Endothelial cell (in vitro differentiated cells): ENCODE measurements at regions not wholly inside any gene's neighbourhood (a gene's known extent, or its start where the extent isn't known, plus 50 kb on each side); places are given as distances from the start of the nearest gene placed in this dataset.

ENCODE experiments used
- DNase-seq: peaks from one replicate; pipeline ENCODE4 v3.0.0; 2021; ENCODE audit warnings: low spot score
- H3K27ac Mint-ChIP-seq: one replicate; pipeline ENCODE4 v1.8.0; 2021; ENCODE audit warnings: mixed read lengths, inconsistent platforms; ENCODE audit not compliant: unreplicated experiment
- H3K27me3 Mint-ChIP-seq: one replicate; pipeline ENCODE4 v1.8.0; 2021; ENCODE audit warnings: mild to moderate bottlenecking, moderate library complexity, mixed read lengths, inconsistent platforms; ENCODE audit not compliant: unreplicated experiment
- H3K36me3 Mint-ChIP-seq: one replicate; pipeline ENCODE4 v1.8.0; 2021; ENCODE audit warnings: mild to moderate bottlenecking, low read depth, mixed read lengths, inconsistent platforms; ENCODE audit not compliant: unreplicated experiment
- H3K4me1 Mint-ChIP-seq: one replicate; pipeline ENCODE4 v1.8.0; 2021; ENCODE audit warnings: mild to moderate bottlenecking, mixed read lengths, inconsistent platforms; ENCODE audit not compliant: unreplicated experiment
- H3K4me3 Mint-ChIP-seq: one replicate; pipeline ENCODE4 v1.8.0; 2021; ENCODE audit warnings: mild to moderate bottlenecking, mixed read lengths, inconsistent platforms; ENCODE audit not compliant: unreplicated experiment
- H3K9me3 Mint-ChIP-seq: one replicate; pipeline ENCODE4 v1.8.0; 2021; ENCODE audit warnings: mixed read lengths, inconsistent platforms; ENCODE audit not compliant: unreplicated experiment
- TF ChIP-seq, protein P1 (sequence below): fragments of 200-600 bp; sonication (generic); IDR thresholded peaks from one replicate; pipeline ENCODE4 v1.5.0; 2021; ENCODE audit warnings: antibody characterized with exemption; ENCODE audit not compliant: unreplicated experiment

DNA sequence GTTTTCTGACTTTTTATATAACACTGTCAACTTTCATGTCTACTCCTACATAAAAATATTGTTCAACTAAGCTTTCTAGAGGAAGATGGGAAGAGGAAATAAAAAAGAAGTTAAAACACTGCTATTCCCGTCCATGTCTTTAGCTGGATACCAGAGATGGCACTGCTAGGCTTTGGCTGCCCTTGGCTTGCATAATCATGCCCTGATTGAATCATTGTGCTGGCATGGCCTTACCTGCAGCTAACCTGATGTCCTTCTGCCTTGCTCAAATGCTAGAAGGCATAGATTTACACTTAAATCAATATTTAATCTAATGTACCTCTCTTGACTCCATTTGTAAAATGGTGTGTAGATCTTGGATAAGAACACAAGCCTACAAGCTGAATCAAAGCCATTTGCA, 539.7 kb upstream of the IL12A start:
- Mint-ChIP-seq H3K36me3 (no peaks in the 10 kb centered on the region), H3K4me3 (no peak overlapping the region), H3K27me3 (no peaks in the 10 kb centered on the region), H3K9me3 (no peaks in the 10 kb centered on the region), H3K27ac (no peak overlapping the region), H3K4me1 (no peaks in the 10 kb centered on the region)
- no peak for DNase-seq
- TF ChIP-seq, protein P1, sequence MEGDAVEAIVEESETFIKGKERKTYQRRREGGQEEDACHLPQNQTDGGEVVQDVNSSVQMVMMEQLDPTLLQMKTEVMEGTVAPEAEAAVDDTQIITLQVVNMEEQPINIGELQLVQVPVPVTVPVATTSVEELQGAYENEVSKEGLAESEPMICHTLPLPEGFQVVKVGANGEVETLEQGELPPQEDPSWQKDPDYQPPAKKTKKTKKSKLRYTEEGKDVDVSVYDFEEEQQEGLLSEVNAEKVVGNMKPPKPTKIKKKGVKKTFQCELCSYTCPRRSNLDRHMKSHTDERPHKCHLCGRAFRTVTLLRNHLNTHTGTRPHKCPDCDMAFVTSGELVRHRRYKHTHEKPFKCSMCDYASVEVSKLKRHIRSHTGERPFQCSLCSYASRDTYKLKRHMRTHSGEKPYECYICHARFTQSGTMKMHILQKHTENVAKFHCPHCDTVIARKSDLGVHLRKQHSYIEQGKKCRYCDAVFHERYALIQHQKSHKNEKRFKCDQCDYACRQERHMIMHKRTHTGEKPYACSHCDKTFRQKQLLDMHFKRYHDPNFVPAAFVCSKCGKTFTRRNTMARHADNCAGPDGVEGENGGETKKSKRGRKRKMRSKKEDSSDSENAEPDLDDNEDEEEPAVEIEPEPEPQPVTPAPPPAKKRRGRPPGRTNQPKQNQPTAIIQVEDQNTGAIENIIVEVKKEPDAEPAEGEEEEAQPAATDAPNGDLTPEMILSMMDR: no peak

DNA sequence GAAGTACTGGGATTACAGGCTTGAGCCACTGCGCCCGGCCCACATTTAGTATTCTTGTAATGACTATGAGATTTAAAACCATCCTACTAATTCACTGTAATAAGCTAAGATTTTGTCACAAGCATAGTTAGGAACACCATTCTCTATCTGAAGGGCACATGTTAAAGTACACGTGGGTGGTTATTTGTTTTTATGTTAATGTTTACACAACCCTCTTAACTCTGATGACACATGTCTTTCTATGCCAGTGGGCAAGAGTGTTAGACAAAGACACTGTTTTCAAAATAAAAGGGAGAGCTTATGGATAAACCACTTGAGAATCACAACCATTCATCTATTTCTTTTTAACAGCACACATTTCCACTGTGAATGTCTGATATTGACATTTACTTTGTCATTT, 537.6 kb upstream of the IL12A start:
- Mint-ChIP-seq H3K4me1 (no peaks in the 10 kb centered on the region), H3K27ac (no peak overlapping the region), H3K27me3 (no peaks in the 10 kb centered on the region), H3K36me3 (no peaks in the 10 kb centered on the region), H3K4me3 (no peak overlapping the region), H3K9me3 (no peaks in the 10 kb centered on the region)
- TF ChIP-seq, protein P1: no peak
- no peak for DNase-seq

DNA sequence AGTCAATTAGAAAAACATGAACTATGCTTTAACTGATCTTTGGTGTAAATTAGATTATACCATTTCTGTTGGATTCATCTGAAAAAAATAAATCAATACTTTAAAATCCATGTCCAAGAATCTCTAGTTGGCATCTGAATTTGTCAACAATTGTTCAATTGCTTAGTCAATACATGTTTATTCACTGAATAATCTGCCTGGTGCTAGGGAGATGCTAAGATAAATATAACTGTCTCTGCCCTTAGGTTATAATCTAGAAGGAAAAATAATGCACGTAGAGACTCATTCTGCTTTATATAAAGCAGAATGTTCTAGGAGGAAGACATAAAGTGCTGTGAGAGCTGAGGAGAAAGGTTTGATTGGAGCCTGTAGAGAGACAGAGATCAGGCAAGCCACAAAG, 537.2 kb upstream of the IL12A start:
- TF ChIP-seq, protein P1: no peak
- no peak overlapping the region for H3K27ac Mint-ChIP-seq
- no peak overlapping the region for H3K4me3 Mint-ChIP-seq
- no peaks in the 10 kb centered on the region for H3K27me3 Mint-ChIP-seq
- H3K36me3 Mint-ChIP-seq: no peaks in the 10 kb centered on the region
- H3K9me3 Mint-ChIP-seq: no peaks in the 10 kb centered on the region
- DNase-seq: no peak
- H3K4me1 Mint-ChIP-seq: no peaks in the 10 kb centered on the region

DNA sequence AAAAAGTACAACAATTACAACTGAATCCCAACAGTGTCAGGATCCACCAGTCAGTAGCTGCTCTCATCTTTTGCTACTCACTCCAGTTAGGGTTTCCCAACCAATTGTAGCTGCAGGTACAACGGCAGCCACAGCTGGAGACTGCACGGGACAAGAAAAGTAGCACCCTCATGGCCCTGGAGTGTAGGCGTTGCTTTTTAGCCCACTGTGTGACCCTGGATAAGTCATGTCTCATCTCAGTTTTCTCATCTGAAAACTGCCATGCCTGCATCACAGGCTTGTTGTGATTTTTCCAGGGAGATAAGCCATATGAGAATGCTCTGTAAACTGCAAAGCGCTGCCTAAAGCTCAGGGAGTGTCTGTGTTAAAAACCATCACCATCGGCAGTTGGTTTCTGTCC, 535.6 kb upstream of the IL12A start:
- no peaks in the 10 kb centered on the region for H3K9me3 Mint-ChIP-seq
- TF ChIP-seq, protein P1: no peak
- no peak for DNase-seq
- no peaks in the 10 kb centered on the region for H3K27me3 Mint-ChIP-seq
- H3K4me1 Mint-ChIP-seq: no peaks in the 10 kb centered on the region
- H3K4me3 Mint-ChIP-seq: no peak overlapping the region
- no peak overlapping the region for H3K27ac Mint-ChIP-seq
- no peaks in the 10 kb centered on the region for H3K36me3 Mint-ChIP-seq

DNA sequence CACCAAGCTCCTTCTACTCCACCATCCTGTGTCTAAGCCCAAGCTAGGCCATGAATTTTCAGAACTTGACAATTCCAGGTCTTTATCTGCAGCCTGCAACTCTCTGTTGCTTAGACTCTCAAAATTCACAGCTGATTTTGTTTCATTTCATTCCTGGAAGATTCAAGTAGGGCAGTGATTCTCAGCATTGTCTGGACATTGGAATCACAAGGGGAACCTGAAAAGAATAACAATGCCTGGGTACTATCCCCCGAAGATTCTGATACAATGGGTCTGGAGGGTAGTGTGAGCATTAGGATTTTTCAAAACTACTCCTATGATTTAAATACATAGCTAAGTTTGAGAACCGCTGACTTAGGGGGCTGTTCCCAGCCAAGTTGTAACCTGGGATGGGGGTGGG, 534.7 kb upstream of the IL12A start:
- H3K36me3 Mint-ChIP-seq: no peaks in the 10 kb centered on the region
- no peaks in the 10 kb centered on the region for H3K27me3 Mint-ChIP-seq
- DNase-seq: no peak
- TF ChIP-seq, protein P1: no peak
- no peak overlapping the region for H3K4me3 Mint-ChIP-seq
- no peak overlapping the region for H3K27ac Mint-ChIP-seq
- H3K4me1 Mint-ChIP-seq: no peaks in the 10 kb centered on the region
- no peaks in the 10 kb centered on the region for H3K9me3 Mint-ChIP-seq
